Stimulated activated CD4-positive, alpha-beta T cell treated with anti-CD3 and anti-CD28 coated beads, Interleukin-12 subunit alpha, Interleukin-12 subunit beta, amount 100 ng/mL, for 24 hours (primary cell): ENCODE measurements at regions not wholly inside any gene's neighbourhood (a gene's known extent, or its start where the extent isn't known, plus 50 kb on each side); places are given as distances from the start of the nearest gene placed in this dataset.
"Not testable (repeated sequence)": the region's sequence is repeated elsewhere in the genome, so short reads cannot be mapped to it uniquely, and the experiment has no call there.

Experiments
- DNase-seq, 2 experiments: peaks; one replicate each; pipeline ENCODE4 v3.0.0-alpha.2; 2020; ENCODE audit warnings: low read depth in 2 of 2

DNA sequence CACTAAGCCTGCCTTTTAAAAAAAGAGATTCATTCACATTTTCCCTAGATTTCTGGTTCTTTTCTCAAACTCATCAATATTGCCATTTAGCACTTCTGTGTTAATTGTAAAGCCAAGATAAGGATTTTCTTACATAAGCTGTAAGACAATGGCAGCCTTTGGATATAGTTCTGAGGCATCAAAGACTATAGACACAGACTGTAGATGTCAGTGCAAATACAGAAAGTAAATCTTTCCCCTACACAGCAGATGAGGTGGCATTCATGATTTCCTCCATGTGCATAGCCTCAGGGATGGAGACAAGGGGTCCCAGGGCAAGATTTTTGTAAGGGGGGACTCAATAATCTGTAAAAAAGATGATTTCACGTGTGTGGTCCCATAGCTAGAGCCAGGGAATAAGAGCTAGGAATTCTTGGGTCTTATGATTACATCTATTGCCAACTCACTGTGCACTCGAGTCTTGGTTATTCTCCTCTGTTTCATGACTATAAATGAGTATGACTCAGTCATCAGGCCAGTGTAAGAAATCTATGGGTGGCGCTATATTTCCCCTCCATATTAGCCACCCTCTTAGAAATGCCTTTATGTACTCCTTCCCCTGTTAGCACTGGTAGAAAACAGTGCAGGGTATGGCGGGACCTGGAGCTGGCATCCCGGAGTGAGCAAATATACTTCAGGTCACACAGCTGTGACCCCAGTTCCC, 207.5 kb downstream of the EXOC5 start:
- DNase-seq, result no peak

DNA sequence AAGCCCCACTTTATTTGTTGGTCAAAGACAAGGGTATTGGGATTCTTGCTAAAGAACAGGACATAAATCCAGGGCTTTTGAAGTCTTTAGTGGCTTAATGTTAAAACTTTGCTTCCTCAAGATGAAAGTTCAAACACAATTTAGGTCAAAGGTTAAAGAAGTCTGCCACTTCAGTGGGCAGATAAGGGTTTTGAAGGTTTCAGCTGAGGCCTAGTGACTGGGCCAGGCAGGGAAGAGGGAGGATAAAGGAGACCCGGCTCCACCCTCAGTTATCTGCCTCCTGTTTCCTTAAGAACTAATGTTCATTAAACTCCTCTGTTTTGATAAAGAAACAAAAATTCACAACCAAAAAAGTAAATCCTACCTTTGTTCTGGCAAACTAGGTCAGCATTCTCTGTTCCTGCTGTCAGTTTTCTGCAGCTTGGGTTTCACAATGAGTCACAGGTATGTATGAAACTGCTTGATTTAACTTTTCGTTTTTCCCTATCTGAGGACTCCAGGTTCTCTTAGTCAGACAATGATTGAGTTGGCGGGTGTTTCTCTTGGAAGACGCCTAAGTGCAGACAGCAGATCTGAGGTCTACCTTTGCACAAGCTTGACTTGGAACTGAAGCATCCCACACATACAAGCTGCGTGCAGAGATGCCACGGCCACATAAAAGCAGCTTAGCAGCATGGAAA, 208.3 kb downstream of the EXOC5 start:
- DNase-seq, result peak; percentile 16 to 31

DNA sequence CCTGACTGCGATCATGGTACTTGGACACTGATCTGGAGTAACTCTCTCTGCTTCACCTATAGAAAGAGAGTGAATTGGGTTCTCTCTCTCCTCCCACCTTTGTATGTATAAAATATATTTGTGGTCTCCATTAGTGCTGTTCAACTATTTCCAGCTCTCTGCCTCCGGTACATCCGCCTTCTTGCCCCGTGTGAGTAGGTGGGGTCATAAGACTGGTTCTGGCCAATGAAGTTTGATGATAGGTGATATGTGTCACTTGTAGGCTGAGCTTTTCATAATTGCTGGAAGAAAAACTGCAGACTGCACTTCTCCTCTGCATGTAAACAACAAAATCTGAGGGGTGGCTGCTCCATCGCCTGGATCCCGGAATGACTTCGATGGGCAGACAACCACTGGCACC, 210.4 kb downstream of the EXOC5 start:
- no peak for DNase-seq

DNA sequence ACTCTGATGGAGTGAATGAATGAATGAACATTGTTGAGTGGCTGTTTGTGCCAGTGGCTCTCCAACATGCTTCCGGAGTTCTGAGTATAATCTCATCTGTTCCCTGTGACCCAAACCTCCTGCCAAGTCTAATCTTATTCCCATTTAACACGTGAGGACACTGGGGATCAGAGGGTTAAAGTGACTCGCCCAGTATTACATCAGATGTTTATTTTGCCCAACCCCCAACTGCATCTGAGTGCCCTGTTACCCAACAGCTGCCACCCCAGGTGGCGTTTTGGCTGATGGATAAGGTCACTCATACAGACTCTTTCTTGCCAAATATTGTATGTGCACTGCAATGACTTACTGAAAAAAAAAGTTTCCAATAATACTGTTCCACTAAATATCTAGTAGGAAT, 210.9 kb downstream of the EXOC5 start:
- no peak for DNase-seq

DNA sequence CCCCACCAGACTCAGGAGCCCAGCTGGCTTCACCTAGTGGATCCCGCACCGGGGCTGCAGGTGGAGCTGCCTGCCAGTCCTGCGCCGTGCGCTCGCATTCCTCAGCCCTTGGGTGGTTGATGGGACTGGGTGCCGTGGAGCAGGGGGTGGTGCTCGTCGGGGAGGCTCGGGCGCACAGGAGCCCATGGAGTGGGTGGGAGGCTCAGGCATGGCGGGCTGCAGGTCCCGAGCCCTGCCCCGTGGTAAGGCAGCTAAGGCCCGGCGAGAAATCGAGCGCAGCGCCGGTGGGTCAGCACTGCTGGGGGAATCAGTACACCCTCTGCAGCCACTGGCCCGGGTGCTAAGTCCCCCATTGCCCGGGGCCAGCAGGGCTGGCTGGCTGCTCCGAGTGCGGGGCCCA, 212.2 kb downstream of the EXOC5 start:
- not testable (repeated sequence) for DNase-seq

DNA sequence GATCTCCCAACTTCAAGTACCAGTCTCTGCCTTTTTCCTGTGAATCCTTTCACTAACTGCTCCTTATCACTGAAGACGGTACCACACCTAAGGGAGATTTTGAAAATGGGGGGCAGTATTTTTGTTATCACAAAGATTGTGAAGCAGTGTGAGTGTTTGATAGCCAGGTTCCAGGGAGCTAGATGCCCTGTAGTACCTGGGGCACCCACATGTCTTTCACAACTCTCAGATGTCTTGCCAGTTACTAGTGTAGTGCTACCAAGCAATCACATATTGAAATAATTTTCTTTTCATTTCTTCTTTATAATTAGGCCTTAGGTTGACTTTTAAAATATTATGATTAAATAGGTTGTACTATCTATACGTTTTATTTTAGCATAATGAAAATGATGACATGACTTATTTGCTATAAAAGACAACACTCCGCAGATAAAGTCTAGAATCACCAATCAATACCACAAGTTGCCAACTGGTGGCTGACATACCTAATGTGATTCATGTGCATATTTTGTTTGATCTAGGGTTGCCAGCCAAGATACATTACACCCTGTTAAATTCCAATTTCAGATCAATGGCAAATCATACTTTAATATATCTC, 215.9 kb downstream of the EXOC5 start:
- DNase-seq, result no peak

DNA sequence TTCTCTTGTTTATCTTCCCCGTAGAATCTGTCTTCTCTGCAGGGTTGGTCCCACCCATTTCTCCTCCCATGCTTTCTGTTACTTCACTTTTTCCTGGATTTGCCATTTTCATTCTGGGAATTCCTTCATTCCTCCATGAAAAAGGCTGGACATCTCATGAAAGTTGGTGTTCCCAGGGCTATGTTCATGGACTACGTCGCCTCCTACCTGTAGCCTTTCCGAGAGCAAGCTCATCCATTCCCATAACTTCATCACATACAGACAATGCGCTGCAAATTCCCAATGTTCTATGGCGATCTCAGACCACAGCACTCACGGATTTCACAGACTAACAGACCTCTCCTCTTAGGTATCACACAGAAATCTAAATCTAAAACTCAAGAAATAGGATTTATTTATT, 217.1 kb downstream of the EXOC5 start:
- no peak for DNase-seq

DNA sequence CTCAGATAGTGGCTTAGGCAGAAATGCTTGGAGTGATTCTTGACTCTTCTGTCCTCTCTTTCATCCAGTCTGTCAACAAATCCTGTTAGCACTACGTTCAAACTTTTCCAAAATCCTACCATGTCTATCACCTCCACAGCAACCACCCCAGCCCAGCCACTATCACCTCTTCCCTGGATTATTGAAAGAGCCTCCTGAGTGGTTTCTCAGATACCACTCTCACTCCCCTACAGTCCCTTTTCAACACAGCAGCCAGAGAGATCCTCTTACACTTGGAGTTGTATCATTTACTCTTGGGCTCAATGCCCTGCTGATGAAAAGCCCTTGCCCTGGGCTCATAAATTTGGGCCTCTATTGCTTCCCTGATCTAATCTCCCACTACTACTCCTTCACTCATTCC, 218.9 kb downstream of the EXOC5 start:
- no peak for DNase-seq

DNA sequence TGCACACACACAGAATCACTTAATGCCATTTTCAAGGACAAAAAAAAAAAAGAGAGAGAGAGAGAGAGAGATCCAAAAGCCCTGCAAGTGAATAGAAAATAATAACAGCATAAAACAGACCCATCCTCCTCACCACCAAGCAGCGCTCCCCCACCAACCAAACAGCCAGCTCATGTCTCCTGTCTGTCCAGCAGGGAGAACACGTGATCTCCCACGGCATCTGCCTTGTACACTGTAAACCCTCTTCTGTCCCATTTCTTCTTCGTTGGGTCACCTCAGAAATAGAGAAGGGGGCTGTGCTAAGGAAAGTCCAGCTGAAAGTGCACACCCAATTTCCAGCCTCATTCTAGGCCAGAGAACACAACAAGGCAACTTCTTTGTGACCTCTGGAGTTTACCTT, 222.5 kb downstream of the EXOC5 start:
- no peak for DNase-seq

DNA sequence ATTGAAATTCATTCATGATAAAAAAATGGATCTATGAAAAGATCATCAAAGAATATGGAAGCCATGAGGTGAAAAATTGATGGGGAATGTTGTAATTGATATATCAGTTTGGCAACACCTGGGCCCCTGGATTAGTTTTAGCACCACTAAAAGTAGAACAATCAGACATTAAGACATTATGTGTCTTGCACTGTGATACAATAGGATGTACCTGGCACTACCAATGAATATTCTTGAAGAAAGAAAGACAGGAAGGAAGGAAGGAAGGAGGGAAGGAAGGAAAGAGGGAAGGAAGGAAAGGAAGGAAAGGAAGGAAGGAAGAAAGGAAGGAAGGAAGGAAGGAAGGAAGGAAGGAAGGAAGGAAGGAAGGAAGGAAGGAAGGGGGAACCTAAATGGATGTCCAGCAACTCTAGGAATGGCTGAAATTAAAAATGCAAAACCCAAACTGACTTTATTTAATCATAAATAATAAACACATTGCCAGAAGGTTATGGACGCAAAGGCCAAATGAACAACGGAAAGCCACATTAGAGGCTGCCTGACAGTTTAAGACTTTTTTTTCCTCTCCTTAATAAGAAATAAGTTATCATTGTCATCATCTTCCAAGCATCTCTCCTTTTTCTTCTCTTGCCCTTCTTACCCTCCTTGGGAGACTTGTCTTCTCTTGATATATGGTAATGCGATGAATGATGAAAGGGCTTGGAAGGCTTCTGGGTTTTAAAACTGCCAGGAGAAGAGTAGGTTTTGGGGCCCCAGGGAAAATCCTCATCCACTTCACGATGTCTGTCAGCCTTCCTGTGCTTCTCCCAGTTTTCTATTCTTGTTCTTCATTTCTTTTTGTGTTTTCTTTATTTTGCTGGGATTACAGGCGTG, 224.4 kb downstream of the EXOC5 start:
- DNase-seq, result not testable (repeated sequence)

DNA sequence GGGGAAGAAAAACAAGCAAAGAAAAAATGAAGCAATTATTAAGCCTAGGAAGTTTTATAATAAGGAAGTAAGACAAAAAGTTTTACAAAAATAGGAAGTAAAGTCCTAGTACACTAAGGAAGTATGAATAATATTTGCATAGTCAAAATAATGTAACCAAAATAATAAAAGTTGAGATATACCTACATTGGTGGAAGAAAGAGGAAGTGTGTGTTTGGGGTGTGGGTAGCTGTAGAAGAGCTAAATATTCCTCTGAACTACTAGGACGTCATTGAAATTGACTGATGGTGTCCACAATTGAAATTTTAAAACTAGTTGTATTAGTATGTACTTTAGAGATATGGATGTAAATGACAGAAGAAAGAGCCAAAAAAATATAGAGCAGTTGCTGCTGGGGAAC, 228.4 kb upstream of the OTX2 start:
- DNase-seq, result no peak

DNA sequence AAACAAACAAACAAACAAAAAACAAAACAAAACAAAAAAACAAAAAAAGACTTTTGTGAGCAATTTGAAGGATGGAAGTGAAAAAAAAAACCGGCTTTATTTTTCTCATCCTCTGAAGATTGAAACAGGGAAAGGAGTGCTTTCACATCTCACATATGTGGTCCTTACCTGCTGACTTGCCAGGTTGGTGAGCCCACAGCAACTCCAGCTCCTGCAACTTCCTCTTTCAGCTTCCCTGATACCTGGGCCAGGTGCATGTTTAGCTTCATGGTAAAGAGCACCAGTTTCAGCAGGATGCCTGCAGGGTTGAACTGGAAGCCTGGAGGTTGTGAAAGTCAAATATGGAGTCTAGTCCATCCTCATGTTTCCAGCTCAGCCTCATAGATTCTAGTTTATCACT, 221.2 kb upstream of the OTX2 start:
- no peak for DNase-seq

DNA sequence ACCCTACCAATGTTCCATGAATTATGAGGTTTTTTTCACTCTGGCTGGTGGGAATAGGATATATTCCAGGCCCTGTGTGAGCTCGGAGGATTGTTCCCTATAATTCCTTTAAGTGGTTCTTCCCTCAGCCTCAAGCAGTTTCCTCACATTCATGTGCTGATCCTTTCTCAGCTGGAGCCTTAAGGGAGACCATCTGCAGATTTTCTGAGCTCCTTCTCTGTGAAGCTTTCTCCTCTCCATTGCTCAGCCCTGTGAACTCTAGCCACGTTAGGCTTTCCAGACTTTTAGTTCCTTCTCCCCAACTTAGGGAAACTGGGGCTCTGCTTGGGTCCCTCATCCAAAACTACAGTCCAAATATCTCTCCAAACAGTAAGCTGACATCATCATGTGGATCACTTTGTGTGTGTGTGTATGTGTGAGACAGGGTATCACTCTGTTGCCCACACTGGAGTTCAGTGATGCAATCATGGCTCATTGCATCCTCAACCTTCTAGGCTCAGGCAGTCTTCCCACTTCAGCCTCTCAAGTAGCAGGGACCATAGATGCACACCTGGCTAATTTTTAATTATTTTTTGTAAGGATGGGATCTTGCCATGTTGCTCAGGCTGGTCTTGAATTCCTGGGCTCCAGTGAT, 219.5 kb upstream of the OTX2 start:
- DNase-seq, result no peak

DNA sequence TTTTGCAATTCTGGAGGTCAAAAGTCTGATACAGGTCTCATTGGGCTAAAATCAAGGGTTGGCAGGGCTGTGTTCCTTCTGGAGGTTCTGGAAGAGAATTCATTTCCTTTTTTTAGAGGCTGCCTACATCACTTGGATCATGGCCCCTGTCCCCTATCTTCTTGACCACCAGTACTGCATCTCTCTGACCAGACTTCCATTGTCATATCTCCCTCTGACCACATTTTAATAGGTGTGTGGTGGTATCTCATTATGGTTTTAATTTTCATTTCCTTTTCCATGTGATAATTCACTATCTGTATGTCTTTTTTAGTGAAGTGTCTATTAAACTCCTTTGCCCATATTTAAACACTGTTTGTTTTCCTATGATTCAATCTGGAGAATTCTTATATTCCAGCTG, 215.2 kb upstream of the OTX2 start:
- DNase-seq, result no peak

DNA sequence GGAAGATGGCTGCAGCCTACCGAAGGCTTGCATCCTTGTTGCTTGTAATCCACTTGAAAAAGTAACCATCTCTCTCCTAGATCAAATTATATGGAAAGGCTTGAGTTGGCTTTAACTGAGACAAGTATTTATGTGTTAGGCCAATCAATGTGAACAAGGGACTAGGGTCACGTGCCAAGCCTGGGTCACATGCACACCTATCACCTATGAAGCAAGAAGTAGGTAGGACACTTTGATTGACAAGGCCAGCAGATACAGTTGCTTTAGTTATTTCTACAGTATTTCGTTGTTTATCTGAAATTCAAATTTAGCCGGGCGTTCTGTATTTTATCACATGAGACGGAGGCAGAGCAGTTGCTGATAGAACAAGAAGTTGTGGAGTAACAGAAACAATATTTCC, 212.3 kb upstream of the OTX2 start:
- DNase-seq, result no peak

DNA sequence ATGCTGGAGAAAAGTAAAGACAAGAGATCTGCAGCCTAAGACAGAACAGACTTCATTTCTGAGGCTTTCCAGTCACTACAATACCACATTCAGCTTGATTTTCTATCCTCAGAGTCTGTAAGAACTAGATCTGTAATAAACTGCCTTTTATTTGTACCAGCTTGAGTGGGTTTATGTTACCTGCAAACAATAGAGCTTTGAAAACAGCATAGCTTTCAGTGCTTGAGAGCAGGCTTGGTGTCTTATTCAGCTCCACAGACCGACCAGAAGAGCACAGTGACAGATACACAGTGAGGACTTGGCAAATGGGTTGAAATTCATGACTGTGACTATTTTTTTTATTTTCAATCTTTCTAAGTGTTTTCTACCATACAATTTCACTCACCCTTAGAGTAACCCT, 207.8 kb upstream of the OTX2 start:
- DNase-seq, result no peak

DNA sequence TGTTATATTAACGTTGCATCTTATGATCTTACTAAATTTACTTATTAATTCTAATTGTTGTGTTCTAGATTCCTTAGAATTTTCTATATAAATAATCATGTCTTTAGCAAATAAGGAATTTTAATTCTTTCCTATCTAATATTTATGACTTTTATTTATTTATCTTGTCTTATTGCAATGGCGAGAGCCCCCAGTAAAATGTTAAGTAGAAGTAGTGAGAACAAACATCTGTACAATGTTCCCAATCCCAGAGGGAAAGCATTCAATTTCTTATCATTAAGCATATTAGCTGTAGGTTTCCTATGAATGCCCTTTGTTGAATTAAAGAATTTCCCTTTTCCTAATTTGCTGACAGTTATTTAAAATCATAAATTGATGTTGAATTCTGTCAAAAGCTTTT, 203.7 kb upstream of the OTX2 start:
- DNase-seq, result no peak

DNA sequence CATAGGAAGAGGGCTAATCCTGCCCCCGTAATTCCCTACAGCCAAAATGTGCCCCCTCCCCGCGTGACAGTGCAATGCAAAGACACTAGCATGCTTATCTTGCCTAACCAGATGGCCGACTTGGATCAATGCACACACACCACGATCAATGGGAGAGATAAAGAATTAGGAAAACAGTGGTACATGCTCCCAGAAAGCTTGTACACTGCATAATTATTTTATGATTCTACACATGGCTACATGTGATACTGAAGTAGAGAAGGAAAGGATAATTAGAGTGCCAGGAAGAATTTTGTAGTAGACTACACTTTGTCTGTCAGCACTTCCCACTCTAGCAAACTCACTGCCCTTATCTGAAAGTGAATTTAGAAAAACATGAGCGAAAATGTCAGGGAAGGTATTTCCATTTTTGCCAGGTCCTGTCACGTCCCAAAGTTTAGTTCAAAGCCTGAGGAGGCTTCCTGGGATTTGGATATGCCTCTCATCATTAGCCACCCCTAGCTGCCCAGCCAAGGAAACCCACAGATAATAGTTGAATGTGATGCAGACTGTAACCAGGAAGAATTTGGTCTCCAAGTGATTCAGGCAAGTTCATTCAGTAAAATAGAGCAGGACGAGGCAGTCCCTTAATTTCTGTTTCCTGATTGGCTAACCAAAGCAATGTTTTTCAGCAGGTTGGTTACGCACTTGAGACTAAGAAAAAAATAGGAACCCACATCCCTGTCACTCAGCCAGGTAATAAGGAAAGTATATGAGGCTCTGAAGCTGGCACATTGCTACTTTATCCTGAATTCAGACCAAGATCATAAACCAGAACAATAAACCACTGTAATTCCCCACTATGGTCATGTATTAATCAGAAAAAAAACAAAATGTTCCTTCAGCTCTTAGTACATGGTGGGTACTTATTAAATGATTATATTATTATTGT, 199.6 kb upstream of the OTX2 start:
- no peak for DNase-seq

DNA sequence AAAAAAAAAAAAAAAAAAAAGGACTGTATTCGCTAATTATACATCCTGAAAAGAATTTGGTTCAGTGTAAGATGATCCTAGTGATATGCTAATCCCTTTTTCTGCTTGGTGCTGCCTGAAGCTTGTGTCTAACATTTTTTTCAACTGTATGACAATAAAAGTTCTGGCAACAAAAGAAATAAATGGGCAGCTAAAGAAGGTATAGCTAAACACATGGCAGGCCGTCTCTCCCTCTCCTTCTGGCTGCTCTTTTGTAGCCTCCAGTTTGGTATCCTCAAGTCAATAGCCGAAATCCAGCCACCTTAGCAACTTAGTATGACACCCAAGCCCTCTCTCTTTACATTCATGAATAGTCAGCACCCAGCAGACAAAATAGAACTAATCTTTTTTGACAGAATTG, 198.3 kb upstream of the OTX2 start:
- no peak for DNase-seq

DNA sequence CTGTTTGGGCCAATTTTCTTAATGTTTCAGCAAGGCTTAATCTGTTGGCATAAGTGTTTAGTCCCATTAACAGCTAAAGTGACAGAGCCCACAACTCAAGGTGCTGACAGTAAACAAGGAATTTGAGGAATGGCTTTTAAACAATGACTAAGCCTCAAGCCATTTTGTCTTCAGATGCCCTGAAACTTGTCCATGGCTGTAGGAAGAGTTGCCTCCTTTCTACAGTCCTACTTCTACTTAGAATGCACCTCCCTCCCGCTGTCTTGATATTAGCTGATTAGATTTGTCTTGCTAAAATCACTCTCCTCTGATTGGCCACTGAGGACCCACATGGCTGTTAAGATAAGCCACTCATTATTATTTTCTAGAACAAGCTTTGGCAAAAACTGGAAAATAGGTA, 188.4 kb upstream of the OTX2 start:
- DNase-seq, result no peak
